Bone marrow (tissue), 2 donors: ENCODE measurements at regions not wholly inside any gene's neighbourhood (a gene's known extent, or its start where the extent isn't known, plus 50 kb on each side); places are given as distances from the start of the nearest gene placed in this dataset.
A peak's percentile ranks its signal among the peaks of the same experiment; 100 is the strongest.
"Not testable (repeated sequence)": the region's sequence is repeated elsewhere in the genome, so short reads cannot be mapped to it uniquely, and the experiment has no call there.

ENCODE experiments used
- DNase-seq, 2 donors: peaks; one replicate each; lab custom pipeline; 2025; lab: John Stamatoyannopoulos, UW

DNA sequence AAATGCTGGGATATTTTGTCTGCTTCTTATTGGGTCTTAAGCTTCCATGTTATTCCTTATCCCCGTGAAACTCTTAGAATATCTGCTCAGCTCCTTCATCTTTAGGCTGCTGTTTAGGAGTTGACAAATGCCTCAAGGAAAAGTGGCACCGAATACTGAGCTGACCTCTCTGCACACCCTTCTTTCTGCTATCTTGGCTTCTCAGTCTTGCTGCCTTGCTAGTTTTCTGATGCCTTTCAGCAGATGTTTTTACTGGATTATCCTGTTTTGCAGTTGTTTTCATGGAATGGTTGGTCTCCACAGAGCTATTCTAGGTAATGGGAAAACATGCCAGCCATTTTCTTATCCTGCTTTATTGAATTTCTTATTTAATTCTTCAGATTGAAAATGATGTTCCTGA is 86.3 kb downstream of the GYPE start:
- DNase-seq: no peak

DNA sequence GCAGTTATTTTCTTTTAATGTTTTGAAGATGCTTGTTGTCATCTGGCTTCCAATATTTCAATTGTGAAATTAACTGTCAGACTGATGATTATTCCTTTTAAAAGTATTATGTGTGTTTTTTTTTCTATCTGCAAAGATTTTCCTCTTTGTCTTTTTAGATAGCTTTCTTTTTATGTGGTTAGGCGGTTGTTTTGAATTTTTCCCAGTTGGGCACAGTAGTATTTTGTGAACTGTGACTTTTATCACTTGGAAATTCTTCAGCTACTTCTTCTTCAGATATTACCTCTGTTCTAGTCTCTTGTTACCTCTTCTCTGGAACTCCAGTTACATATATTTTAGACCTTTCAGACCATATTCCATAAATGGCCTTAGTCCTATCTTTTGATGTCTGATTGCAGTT is 87.5 kb downstream of the GYPE start:
- DNase-seq: not testable (repeated sequence)

DNA sequence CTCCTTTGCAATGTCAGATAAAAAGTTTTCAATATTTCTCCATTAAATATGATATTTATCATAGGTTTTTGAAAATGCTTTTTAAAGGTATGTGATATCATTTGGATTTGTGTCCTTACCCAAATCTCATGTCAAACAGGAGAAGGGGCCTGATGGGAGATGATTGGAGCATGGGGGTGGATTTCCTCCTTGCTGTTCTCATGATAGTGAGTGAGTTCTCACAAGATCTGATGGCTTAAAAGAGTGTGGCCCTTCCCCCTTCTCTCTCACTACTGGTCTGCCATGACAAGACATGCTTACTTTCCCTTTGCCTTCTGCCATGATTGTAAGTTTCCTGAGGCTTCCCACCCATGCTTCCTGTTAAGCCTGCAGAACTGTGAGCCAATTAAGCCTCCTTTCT is 90.0 kb downstream of the GYPE start:
- DNase-seq: not testable (repeated sequence)

DNA sequence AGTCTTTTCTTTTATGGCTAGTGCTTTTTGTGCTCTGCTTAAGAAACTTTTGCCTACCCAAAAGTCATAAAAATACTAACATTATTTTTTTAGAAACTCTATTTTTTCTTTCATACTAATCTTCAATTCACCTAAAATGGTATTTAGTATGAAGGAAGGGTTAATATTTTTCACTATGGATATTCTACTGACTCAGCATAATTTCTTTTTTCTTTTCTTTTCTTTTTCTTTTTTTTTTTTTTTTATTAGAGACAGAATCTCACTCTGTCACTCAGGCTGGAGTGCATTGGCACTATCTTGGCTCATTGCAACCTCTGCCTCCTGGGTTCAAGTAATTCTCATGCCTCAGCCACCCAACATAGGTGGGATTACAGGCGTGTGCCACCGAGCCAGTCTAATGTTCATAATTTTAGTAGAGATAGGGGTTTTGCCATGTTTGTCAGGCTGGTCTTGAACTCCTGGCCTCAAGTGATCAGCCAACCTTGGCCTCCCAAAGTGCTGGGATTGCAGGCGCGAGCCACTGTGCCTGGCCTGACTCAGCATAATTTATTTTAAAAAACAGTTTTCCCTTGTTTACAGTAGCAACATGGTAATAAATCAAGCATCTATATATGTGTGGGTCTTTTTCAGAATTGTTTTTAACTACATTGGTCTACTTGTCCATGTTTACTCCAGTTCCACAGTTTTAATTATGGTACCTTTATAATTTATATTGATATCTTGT is 91.8 kb downstream of the GYPE start:
- not testable (repeated sequence) for DNase-seq

DNA sequence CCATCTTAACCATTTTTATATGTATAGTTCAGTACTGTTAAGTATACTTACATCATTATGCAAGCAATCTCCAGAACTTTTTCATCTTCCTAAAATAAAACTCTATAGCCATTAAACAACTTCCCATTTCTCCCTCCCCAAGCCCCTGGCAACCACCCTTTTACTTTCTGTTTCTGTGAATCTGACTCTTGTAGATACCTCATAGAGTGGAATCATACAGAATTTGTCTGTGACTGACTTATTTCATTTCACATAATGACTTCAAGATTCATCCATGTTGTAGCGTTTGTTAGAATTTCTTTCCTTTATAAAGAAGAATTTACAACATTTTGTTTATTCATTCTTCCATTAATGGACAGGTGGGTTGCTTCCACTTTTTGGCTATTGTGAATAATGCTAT is 91.2 kb upstream of the FREM3 start:
- not testable (repeated sequence) for DNase-seq

DNA sequence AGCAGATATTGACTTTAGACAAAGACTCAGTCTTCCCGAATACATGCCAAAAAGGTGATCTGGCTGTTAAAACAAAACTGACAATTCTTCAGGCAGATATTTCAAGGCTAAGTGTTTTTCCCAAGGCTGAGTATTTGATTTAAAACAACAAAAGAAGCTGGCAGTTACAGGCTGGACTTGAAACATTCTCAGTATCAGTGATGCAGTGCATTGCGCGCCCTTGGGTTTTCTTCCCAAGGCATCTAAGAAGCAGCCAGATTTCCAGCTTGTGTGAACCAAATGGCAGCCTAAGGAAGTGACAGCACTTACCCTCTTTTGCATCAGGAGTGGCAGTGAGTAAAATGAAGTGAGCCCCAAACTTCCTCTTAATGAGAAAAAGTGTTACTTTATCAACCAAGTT is 90.0 kb upstream of the FREM3 start:
- not testable (repeated sequence) for DNase-seq

DNA sequence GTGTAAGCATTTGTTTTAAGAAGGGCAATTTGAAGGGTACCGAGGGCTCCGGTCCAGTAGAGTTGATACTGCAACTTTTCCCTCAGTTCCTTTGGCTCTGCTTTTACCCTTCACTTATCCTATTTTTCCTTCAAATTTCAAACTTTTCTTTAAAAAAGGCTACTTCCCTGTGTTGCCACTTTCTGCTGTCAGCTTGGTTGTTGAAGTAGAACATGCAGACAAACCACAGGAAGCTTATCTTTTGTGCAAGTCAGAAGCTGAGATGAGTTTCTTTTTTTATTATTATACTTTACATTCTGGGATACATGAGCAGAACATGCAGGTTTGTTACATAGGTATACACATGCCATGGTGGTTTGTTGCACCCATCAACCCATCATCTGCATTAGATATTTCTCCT is 89.1 kb upstream of the FREM3 start:
- DNase-seq: not testable (repeated sequence)

DNA sequence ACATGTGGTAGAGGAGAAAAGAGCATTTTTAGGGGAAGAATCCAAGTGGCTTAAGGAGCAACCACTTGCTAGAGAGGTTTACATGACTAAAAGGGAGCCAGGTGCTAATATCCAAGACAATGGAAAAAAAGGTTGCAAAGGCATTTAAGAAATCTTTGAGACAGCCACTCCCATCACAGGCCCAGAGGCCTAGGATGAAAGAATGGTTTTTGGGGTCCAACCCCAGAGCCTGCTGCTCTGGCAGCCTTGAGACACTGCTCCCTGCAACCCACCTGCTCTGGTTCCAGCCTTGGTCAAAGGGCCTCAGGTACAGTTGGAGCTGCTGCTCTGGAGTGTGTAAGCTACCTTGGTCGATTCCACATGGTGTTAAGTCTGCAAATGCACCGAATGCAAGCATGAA is 84.1 kb upstream of the FREM3 start:
- no peak for DNase-seq

DNA sequence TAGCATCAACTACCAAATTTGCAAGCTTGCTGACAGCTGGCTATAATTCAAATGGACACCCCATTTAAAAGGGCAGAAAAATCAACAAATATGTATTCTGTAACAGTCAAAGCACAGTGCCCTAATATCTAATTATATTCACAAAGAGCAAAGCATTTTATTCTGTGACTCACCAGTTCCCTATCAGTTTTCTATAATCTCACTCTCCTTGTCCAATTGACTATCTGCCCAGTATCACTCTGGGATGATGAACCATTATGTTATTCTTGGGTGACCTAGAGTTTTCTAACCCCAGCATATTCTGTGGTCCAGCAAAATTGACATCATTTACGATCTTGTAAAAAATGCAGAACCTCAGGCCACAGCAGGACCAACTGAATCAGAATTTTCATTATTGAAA is 82.0 kb upstream of the FREM3 start:
- no peak for DNase-seq

DNA sequence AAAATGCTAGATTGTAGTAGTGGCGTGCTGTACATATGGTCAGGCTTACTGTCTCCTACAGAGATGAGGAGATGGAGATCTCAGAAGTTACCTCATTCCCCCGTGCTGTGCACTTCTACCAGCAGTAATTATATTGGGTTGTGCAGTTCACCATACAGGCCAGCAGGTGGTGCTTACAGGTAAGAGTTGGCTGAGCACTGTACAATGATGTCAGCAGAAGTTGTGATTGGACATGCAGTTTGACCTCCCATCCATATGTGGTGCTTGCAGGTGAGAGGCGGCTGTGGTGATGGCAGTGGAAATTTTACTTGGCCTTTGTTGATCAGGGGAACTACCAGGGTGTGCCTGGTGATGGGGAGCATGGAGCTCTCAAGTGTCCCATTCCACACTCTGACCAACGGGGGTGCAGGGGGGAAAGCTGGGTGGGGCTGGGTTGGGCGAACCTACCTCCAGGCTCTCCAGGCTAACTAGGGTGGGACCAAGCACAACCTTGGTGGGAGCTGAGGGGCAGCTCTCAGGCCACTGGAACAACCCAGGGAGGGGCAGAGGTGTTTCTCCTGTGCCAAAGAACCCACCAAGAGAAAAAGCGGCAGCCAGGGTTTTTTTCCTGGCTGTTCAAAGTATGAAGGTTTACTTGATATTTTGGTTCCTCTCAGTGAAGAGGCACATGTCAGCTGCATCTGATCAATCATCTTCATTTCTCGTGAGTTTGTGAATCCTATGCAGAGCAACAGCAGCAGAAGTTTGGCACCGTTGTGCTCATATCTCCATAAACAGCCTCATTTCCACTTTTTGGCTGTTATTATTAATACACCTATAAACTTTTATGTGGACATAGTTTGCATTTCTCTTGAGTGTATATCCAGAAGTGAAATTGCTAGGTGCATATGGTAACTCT is 73.8 kb upstream of the FREM3 start:
- peak in 1 of 2 donors; percentile 4 for DNase-seq

DNA sequence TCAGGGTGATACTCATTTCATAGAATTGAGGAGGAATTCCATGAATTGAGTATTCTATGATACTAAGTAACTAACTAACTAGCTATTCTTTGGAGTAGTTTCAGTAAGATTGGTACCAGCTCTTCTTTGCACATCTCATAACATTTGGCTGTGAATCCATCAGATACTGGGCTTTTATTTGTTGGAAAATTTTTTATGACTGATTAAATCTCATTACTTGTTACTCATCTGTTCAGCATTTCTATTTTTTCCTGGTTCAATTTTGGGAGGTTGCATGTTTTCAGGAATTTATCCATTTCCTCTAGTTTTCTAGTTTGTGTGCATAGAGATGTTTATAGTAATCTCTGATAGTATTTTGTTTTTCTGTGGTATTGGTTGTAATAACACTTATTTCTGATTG is 70.8 kb upstream of the FREM3 start:
- no peak for DNase-seq

DNA sequence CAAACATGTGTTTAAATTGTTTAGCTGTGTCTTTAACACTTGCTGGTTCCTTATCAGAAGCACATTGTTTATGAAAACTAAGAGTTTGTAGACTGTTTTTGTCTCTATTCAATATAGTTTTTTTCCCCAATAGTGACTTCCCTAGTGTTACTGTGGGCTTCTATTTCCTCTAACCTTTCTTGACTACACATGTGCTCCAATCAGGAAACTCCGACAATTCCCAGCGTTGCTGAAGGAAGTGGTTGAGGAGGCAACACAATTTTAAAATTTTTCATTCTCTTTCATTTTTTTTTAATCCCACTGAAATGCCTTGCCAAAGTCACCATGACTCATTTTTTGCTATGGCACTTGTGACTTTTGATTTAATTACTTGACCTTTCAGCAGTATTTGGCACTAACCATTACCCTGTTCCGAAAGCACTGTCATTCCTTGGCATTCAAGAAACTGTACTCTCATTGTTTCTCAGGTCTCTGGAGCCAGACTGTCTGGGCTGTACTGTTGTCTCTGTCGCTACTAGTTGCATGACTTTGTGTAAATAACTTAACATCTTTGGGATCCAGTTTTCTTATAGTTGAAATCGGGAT is 67.6 kb upstream of the FREM3 start:
- no peak for DNase-seq

DNA sequence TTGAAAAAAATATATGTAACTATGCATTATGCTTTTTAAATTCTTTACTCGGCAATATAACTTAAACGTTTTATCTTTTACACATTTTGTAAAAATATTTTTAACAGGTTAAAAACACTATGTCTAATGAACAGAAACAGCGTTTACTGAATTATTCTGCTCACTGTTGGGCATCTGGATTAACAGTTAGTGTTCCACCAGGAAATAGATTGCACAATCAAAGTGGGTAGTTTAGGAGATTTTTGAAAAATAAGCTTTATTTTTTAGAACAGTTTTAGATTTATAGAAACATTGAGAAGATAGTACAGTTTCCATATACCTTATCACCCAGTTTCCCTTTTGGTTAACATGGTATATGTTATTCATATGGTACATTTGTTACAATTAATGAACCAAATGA is 63.1 kb upstream of the FREM3 start:
- no peak for DNase-seq

DNA sequence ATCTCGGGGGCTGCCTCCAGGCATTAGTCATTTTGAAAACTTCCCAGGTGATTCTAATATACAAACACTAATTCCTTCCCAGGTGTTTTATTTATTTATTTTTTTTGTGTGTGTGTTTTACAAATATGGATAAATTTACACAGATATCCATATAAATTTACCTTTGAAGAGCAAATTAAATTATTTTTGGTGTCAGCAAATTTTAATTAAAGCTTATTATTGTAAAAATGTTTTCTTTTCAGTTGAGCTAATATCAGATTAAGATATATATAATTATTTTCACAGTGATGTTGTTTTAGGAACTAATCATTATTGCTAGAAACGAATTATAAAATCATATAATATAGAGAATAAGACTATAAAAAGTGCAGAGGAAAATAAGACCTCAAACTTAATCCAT is 62.0 kb upstream of the FREM3 start:
- no peak for DNase-seq
